ENCODE measurements at regions not wholly inside any gene's neighbourhood (a gene's known extent, or its start where the extent isn't known, plus 50 kb on each side); places are given as distances from the start of the nearest gene placed in this dataset.
A peak's percentile ranks its signal among the peaks of the same experiment; 100 is the strongest.

- Mint-ChIP-seq H3K27me3 (ENCODE audit: low read depth in 3 of 3) (peaks cover 0 to 12% (median 1%) of the 10 kb centered on the region in 3 donors), H3K27ac (peak overlapping the region in 1 of 6 donors; percentile 71), H3K4me1 (peaks cover 3 to 9% of the 10 kb centered on the region in 2 donors), H3K4me3 (no peak overlapping the region), H3K36me3 (peaks cover 0 to 3% (median 0%) of the 10 kb centered on the region in 3 donors), H3K9me3 (no peaks in the 10 kb centered on the region)
- peak in 1 of 3 donors; percentile 27 for DNase-seq
Observed at GRCh38 chr2:62293490-62294271, 97.8 kb downstream of the B3GNT2 start.

GRCh38 chr2:62293151-62293489 lies 97.2 kb downstream of the B3GNT2 start:
- H3K27ac Mint-ChIP-seq = peak overlapping the region in 1 of 6 donors; percentile 71
- H3K4me3 Mint-ChIP-seq = no peak overlapping the region
- no peak for DNase-seq
- H3K36me3 Mint-ChIP-seq = no peaks in the 10 kb centered on the region
- peaks cover 7 to 13% of the 10 kb centered on the region in 2 donors for H3K4me1 Mint-ChIP-seq
- H3K9me3 Mint-ChIP-seq = no peaks in the 10 kb centered on the region
- H3K27me3 Mint-ChIP-seq (ENCODE audit: low read depth in 3 of 3) = peaks cover 0 to 12% (median 1%) of the 10 kb centered on the region in 3 donors

GRCh38 chr2:62292190-62292589 lies 96.3 kb downstream of the B3GNT2 start:
- peaks cover 0 to 10% (median 2%) of the 10 kb centered on the region in 3 donors for H3K27me3 Mint-ChIP-seq (ENCODE audit: low read depth in 3 of 3)
- no peak overlapping the region for H3K4me3 Mint-ChIP-seq
- H3K9me3 Mint-ChIP-seq = no peaks in the 10 kb centered on the region
- H3K36me3 Mint-ChIP-seq = no peaks in the 10 kb centered on the region
- DNase-seq = no peak
- peak overlapping the region in 1 of 6 donors; percentile 56 for H3K27ac Mint-ChIP-seq
- peaks cover 16 to 23% of the 10 kb centered on the region in 2 donors for H3K4me1 Mint-ChIP-seq

GRCh38 chr2:62291517-62292137 lies 95.7 kb downstream of the B3GNT2 start:
- peaks cover 0 to 7% (median 2%) of the 10 kb centered on the region in 3 donors for H3K27me3 Mint-ChIP-seq (ENCODE audit: low read depth in 3 of 3)
- no peak overlapping the region for H3K27ac Mint-ChIP-seq
- no peak for DNase-seq
- H3K36me3 Mint-ChIP-seq = no peaks in the 10 kb centered on the region
- H3K4me1 Mint-ChIP-seq = peaks cover 16 to 24% of the 10 kb centered on the region in 2 donors
- H3K4me3 Mint-ChIP-seq = no peak overlapping the region
- no peaks in the 10 kb centered on the region for H3K9me3 Mint-ChIP-seq

- Mint-ChIP-seq H3K36me3 (no peaks in the 10 kb centered on the region), H3K27ac (no peak overlapping the region), H3K4me3 (no peak overlapping the region), H3K27me3 (ENCODE audit: low read depth in 3 of 3) (peaks cover 0 to 7% (median 4%) of the 10 kb centered on the region in 3 donors), H3K9me3 (no peaks in the 10 kb centered on the region), H3K4me1 (peaks cover 16 to 24% of the 10 kb centered on the region in 2 donors)
- DNase-seq = no peak
Observed at GRCh38 chr2:62291052-62291451, 95.1 kb downstream of the B3GNT2 start.

GRCh38 chr2:62287899-62288880 lies 92.3 kb downstream of the B3GNT2 start:
- peaks cover 17 to 20% of the 10 kb centered on the region in 2 donors for H3K4me1 Mint-ChIP-seq
- peaks cover 0 to 6% (median 4%) of the 10 kb centered on the region in 3 donors for H3K27me3 Mint-ChIP-seq (ENCODE audit: low read depth in 3 of 3)
- H3K36me3 Mint-ChIP-seq = peaks cover 0 to 4% (median 0%) of the 10 kb centered on the region in 3 donors
- DNase-seq = peak; percentile 65 to 74 (median 68)
- H3K4me3 Mint-ChIP-seq = peak overlapping the region in 1 of 5 donors; percentile 3
- H3K27ac Mint-ChIP-seq = peak overlapping the region in 5 of 6 donors; percentile 6 to 71 (median 18)
- peaks cover 0 to 6% (median 0%) of the 10 kb centered on the region in 6 donors for H3K9me3 Mint-ChIP-seq

- Mint-ChIP-seq H3K4me1 (peaks cover 16 to 17% of the 10 kb centered on the region in 2 donors), H3K27ac (peak overlapping the region in 3 of 6 donors; percentile 6 to 71 (median 12)), H3K4me3 (no peak overlapping the region), H3K27me3 (ENCODE audit: low read depth in 3 of 3) (peaks cover 0 to 7% (median 4%) of the 10 kb centered on the region in 3 donors), H3K36me3 (peaks cover 0 to 4% (median 0%) of the 10 kb centered on the region in 3 donors), H3K9me3 (peaks cover 0 to 6% (median 0%) of the 10 kb centered on the region in 6 donors)
- DNase-seq = no peak
Observed at GRCh38 chr2:62287282-62287681, 91.4 kb downstream of the B3GNT2 start.

GRCh38 chr2:62286089-62286785 lies 90.3 kb downstream of the B3GNT2 start:
- H3K4me3 Mint-ChIP-seq = no peak overlapping the region

GRCh38 chr2:62284980-62285379 lies 89.1 kb downstream of the B3GNT2 start:
- peaks cover 0 to 6% (median 0%) of the 10 kb centered on the region in 6 donors for H3K9me3 Mint-ChIP-seq
- H3K27ac Mint-ChIP-seq = no peak overlapping the region
- peaks cover 0 to 15% (median 4%) of the 10 kb centered on the region in 3 donors for H3K27me3 Mint-ChIP-seq (ENCODE audit: low read depth in 3 of 3)
- no peak for DNase-seq
- no peak overlapping the region for H3K4me3 Mint-ChIP-seq
- H3K36me3 Mint-ChIP-seq = peaks cover 0 to 5% (median 0%) of the 10 kb centered on the region in 3 donors
- H3K4me1 Mint-ChIP-seq = peaks cover 15 to 17% of the 10 kb centered on the region in 2 donors

More at GRCh38 chr2:62286089-62286785, 90.3 kb downstream of the B3GNT2 start:
- Mint-ChIP-seq H3K27ac (no peak overlapping the region), H3K36me3 (peaks cover 0 to 4% (median 0%) of the 10 kb centered on the region in 3 donors), H3K4me1 (peaks cover 15 to 17% of the 10 kb centered on the region in 2 donors), H3K9me3 (peaks cover 0 to 6% (median 0%) of the 10 kb centered on the region in 6 donors), H3K27me3 (ENCODE audit: low read depth in 3 of 3) (peaks cover 0 to 9% (median 4%) of the 10 kb centered on the region in 3 donors)
- DNase-seq = no peak

- DNase-seq = no peak
- Mint-ChIP-seq H3K4me3 (no peak overlapping the region), H3K27ac (no peak overlapping the region), H3K36me3 (peaks cover 0 to 8% (median 3%) of the 10 kb centered on the region in 3 donors), H3K9me3 (peaks cover 0 to 6% (median 0%) of the 10 kb centered on the region in 6 donors), H3K27me3 (ENCODE audit: low read depth in 3 of 3) (peaks cover 0 to 15% (median 0%) of the 10 kb centered on the region in 3 donors), H3K4me1 (peaks cover 15 to 17% of the 10 kb centered on the region in 2 donors)
Observed at GRCh38 chr2:62284471-62284870, 88.6 kb downstream of the B3GNT2 start.

- no peak overlapping the region for H3K4me3 Mint-ChIP-seq
- H3K27me3 Mint-ChIP-seq (ENCODE audit: low read depth in 3 of 3) = peaks cover 0 to 16% (median 0%) of the 10 kb centered on the region in 3 donors
Observed at GRCh38 chr2:62283147-62283546, 87.2 kb downstream of the B3GNT2 start.

GRCh38 chr2:62281663-62282062 lies 85.7 kb downstream of the B3GNT2 start:
- H3K4me1 Mint-ChIP-seq = peaks cover 0 to 2% of the 10 kb centered on the region in 2 donors
- no peak overlapping the region for H3K27ac Mint-ChIP-seq
- no peak overlapping the region for H3K4me3 Mint-ChIP-seq
- peaks cover 6 to 19% (median 7%) of the 10 kb centered on the region in 6 donors for H3K9me3 Mint-ChIP-seq
- peaks cover 12 to 15% (median 12%) of the 10 kb centered on the region in 3 donors for H3K36me3 Mint-ChIP-seq
- DNase-seq = no peak
- peaks cover 0 to 13% (median 4%) of the 10 kb centered on the region in 3 donors for H3K27me3 Mint-ChIP-seq (ENCODE audit: low read depth in 3 of 3)

More at GRCh38 chr2:62283147-62283546, 87.2 kb downstream of the B3GNT2 start:
- Mint-ChIP-seq H3K27ac (no peak overlapping the region), H3K4me1 (peaks cover 11% of the 10 kb centered on the region in 2 donors), H3K9me3 (peaks cover 0 to 9% (median 2%) of the 10 kb centered on the region in 6 donors), H3K36me3 (peaks cover 3 to 8% (median 4%) of the 10 kb centered on the region in 3 donors)
- DNase-seq = no peak

Data from immature natural killer cell (primary cell).